Stomach (tissue), 8 donors: ENCODE measurements at regions not wholly inside any gene's neighbourhood (a gene's known extent, or its start where the extent isn't known, plus 50 kb on each side); places are given as distances from the start of the nearest gene placed in this dataset.

ENCODE experiments used
- DNase-seq, 2 donors: peaks; one replicate each; pipeline versions ENCODE4 v3.0.0 to v3.0.0-alpha.2; 2013 to 2019
- H3K27ac ChIP-seq, 5 donors: fragments of 200-600 bp in 4 of 5; sonication (generic) in 4 of 5; one replicate each; pipeline ENCODE4 v1.5.1; 2013 to 2019; ENCODE audit warnings: mild to moderate bottlenecking in 1 of 5, moderate library complexity in 1 of 5
- H3K27me3 ChIP-seq, 3 donors: fragments of 200-600 bp; sonication (generic); one replicate each; pipeline ENCODE4 v1.5.1; 2017 to 2019; ENCODE audit warnings: mixed run types in 1 of 3
- H3K36me3 ChIP-seq, 4 donors: fragments of 200-600 bp; sonication (generic); 1 replicate in 3 of 4; 2 replicates in 1 of 4; pipeline ENCODE4 v1.5.1; 2016 to 2019
- H3K4me1 ChIP-seq, 4 donors: fragments of 200-600 bp; sonication (generic); one replicate each; pipeline ENCODE4 v1.5.1; 2016 to 2019
- H3K4me3 ChIP-seq, 4 donors: fragments of 200-600 bp; sonication (generic) in 3 of 4; one replicate each; pipeline ENCODE4 v1.5.1; 2016 to 2019; ENCODE audit warnings: mild to moderate bottlenecking in 1 of 4
- H3K9me3 ChIP-seq, 4 donors: fragments of 200-600 bp; sonication (generic); one replicate each; pipeline ENCODE4 v1.5.1; 2016 to 2019
- EP300 ChIP-seq: sonication (generic); formaldehyde crosslinking; IDR thresholded peaks from one replicate; pipeline ENCODE4 v1.6.1; 2017; ENCODE audit warnings: antibody characterized with exemption
- POLR2A ChIP-seq, 4 donors: fragments of 450-650 bp; IDR thresholded peaks; one replicate each; pipeline ENCODE4 v1.6.1; 2016; ENCODE audit warnings: antibody characterized with exemption in 4 of 4, control low read depth in 2 of 4, mild to moderate bottlenecking in 1 of 4, moderate library complexity in 1 of 4
- POLR2AphosphoS5 ChIP-seq, 3 donors: sonication (generic); formaldehyde crosslinking; IDR thresholded peaks; one replicate each; pipeline ENCODE4 v1.6.1; 2016; ENCODE audit warnings: antibody characterized with exemption in 3 of 3
- WGBS, 5 donors: extraction: QIAGEN DNeasy Blood & Tissue Kit in 3 of 5; methylation state at CpG; one replicate each; pipeline versions ENCODE4 v1.1.5 to v1.1.7; 2013 to 2018; 5-methylcytosine and 5-hydroxymethylcytosine counted together
- intact Hi-C: fragments of 100-400 bp; cut with DNase I; formaldehyde crosslinking; loops from one replicate; pipeline ENCODE4 v1.15.1; 2023; ENCODE audit warnings: low total_unique reads
- TF ChIP-seq, protein P1 (sequence below), 7 experiments: fragments of 450-650 bp in 4 of 7; fragments of 200-600 bp in 3 of 7; sonication (generic) in 3 of 7; IDR thresholded peaks; one replicate each; pipeline ENCODE4 v1.5.1; 2016 to 2019; ENCODE audit warnings: antibody characterized with exemption in 7 of 7, control low read depth in 2 of 7, mild to moderate bottlenecking in 1 of 7
- donor health status: healthy with polysubstance abuse.
- donor health status: Bipolar disorder and iron deficiency.
- donor health status: healthy.

DNA sequence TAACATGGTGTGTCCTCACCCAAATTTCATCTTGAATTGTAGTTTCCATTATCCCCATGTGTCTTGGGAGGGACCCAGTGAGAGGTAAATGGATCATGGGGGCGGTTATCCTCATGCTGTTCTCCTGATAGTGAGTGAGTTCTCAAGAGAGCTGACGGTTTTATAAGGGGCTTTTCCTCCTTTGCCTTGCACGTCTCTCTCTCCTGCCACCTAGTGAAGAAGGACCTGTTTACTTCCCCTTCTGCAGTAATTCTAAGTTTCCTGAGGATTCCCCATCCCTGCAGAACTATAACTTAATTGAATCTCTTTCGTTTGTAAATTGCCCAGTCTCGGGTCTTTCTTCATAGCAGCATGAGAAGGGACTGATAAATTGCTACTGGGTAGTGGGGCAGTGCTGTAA, 789.3 kb downstream of the FRK start:
- intact Hi-C loops, result no loop called here
- H3K27ac ChIP-seq, result no peak overlapping the region
- H3K9me3 ChIP-seq, result no peaks in the 10 kb centered on the region
- peak in 1 of 2 donors; percentile 14 for DNase-seq
- H3K27me3 ChIP-seq, result no peaks in the 10 kb centered on the region
- H3K4me1 ChIP-seq, result peaks cover 0 to 8% (median 0%) of the 10 kb centered on the region in 4 donors
- TF ChIP-seq EP300 (no peak), POLR2AphosphoS5 (IDR thresholded peaks at IDR 0.05) (no peak), POLR2A (IDR thresholded peaks at IDR 0.05) (no peak)
- TF ChIP-seq, protein P1, sequence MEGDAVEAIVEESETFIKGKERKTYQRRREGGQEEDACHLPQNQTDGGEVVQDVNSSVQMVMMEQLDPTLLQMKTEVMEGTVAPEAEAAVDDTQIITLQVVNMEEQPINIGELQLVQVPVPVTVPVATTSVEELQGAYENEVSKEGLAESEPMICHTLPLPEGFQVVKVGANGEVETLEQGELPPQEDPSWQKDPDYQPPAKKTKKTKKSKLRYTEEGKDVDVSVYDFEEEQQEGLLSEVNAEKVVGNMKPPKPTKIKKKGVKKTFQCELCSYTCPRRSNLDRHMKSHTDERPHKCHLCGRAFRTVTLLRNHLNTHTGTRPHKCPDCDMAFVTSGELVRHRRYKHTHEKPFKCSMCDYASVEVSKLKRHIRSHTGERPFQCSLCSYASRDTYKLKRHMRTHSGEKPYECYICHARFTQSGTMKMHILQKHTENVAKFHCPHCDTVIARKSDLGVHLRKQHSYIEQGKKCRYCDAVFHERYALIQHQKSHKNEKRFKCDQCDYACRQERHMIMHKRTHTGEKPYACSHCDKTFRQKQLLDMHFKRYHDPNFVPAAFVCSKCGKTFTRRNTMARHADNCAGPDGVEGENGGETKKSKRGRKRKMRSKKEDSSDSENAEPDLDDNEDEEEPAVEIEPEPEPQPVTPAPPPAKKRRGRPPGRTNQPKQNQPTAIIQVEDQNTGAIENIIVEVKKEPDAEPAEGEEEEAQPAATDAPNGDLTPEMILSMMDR (IDR thresholded peaks at IDR 0.05), result no peak
- 53 to 70% (median 59%) methylated on average over 5 of the region's 5 CpGs for WGBS, 5 donors
- no peaks in the 10 kb centered on the region for H3K36me3 ChIP-seq
- H3K4me3 ChIP-seq, result no peak overlapping the region

DNA sequence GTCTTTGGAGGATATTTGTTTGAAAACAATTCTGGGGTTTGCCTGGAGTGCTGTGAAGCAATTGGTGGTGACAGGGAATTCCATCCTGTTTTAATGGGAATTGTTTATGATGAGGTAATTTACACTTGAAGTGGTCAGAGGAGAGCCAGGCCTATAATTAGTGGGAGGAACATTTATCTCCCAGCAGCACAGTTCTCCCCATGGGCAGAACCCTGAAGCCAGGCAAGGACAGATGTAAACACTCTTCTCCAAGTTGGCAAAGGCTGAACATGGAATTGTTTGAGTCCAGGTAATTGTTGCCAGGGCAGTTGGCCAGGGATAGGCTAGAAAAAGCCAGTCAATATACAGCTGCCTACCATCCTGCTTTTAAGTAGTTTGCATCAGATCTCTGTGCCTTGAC, 789.7 kb downstream of the FRK start:
- TF ChIP-seq, protein P1 (IDR thresholded peaks at IDR 0.05), result no peak
- TF ChIP-seq POLR2A (IDR thresholded peaks at IDR 0.05) (no peak), POLR2AphosphoS5 (IDR thresholded peaks at IDR 0.05) (no peak), EP300 (no peak)
- peaks cover 0 to 8% (median 0%) of the 10 kb centered on the region in 4 donors for H3K4me1 ChIP-seq
- no peak overlapping the region for H3K27ac ChIP-seq
- no peaks in the 10 kb centered on the region for H3K36me3 ChIP-seq
- H3K4me3 ChIP-seq, result no peak overlapping the region
- intact Hi-C loops, result no loop called here
- H3K9me3 ChIP-seq, result no peaks in the 10 kb centered on the region
- no peaks in the 10 kb centered on the region for H3K27me3 ChIP-seq
- DNase-seq, result peak in 1 of 2 donors; percentile 23

DNA sequence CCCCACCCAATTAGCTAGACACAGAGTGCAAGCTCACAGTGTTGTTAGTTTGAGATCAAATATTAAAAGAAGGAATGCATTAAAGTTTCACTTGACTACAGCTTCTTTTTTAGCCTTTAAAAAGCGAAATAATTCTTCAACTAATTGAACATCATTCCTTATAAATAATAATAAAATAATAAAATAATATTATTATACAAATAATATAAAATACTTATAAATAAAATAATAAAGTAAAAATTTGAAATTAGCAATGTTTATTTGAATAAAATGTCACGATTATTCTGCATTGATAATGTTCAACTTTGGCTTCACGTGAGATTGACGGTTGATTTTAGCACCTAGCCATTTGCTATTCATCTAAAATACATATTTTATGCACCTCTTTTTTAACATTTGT, 819.3 kb downstream of the FRK start:
- H3K27me3 ChIP-seq, result no peaks in the 10 kb centered on the region
- no peaks in the 10 kb centered on the region for H3K36me3 ChIP-seq
- H3K4me1 ChIP-seq, result no peaks in the 10 kb centered on the region
- intact Hi-C loops, result no loop called here
- no peak for DNase-seq
- H3K27ac ChIP-seq, result no peak overlapping the region
- TF ChIP-seq EP300 (no peak), POLR2A (IDR thresholded peaks at IDR 0.05) (no peak), POLR2AphosphoS5 (IDR thresholded peaks at IDR 0.05) (no peak)
- TF ChIP-seq, protein P1 (IDR thresholded peaks at IDR 0.05), result no peak
- 77 to 91% (median 81%) methylated on average over 4 of the region's 4 CpGs for WGBS, 5 donors
- H3K4me3 ChIP-seq, result no peak overlapping the region
- peaks cover 0 to 23% (median 7%) of the 10 kb centered on the region in 4 donors for H3K9me3 ChIP-seq

DNA sequence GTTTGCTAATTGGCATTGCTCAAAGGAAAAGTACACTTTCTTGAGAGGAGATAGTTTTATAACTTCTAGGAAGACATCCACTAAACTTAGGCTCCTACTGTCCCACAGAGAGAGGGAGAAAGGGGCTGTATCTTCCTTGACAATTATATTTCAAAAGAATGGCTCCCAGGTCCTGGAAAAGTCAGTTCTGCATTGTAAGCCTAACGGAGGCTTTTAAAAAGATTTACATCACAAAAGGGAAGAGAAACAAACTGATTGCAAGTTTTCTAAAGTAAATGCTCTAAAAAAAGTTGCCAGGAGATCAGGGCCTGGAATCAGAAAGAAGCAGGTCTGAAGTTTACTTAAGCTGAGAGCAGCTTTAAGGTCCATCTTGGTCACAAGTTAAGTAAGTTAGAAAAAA, 839.5 kb downstream of the FRK start:
- no peak overlapping the region for H3K4me3 ChIP-seq
- H3K27me3 ChIP-seq, result no peaks in the 10 kb centered on the region
- H3K27ac ChIP-seq, result no peak overlapping the region
- H3K4me1 ChIP-seq, result no peaks in the 10 kb centered on the region
- TF ChIP-seq POLR2AphosphoS5 (IDR thresholded peaks at IDR 0.05), result no peak
- TF ChIP-seq, protein P1 (IDR thresholded peaks at IDR 0.05), result no peak
- no peak for TF ChIP-seq POLR2A (IDR thresholded peaks at IDR 0.05)
- no peak for TF ChIP-seq EP300
- 45 to 67% (median 64%) methylated on average over 1 of the region's 1 CpG for WGBS, 5 donors
- no peak for DNase-seq
- no peaks in the 10 kb centered on the region for H3K36me3 ChIP-seq
- intact Hi-C loops, result no loop called here
- H3K9me3 ChIP-seq, result peaks cover 0 to 12% (median 0%) of the 10 kb centered on the region in 4 donors
